ENCODE measurements at regions not wholly inside any gene's neighbourhood (a gene's known extent, or its start where the extent isn't known, plus 50 kb on each side); places are given as distances from the start of the nearest gene placed in this dataset.

- Histone ChIP-seq H3K9me3 (ENCODE audit: control insufficient read depth, insufficient read depth, low read depth, low read length) (no peaks in the 10 kb centered on the region), H3K27me3 (ENCODE audit: control insufficient read depth, insufficient read depth, low read length) (no peaks in the 10 kb centered on the region), H3K36me3 (ENCODE audit: control insufficient read depth, insufficient read depth, low read length) (no peaks in the 10 kb centered on the region), H3K4me3 (ENCODE audit: low read depth in 2 of 2, low read length in 2 of 2) (no peak overlapping the region), H3K4me1 (ENCODE audit: control insufficient read depth, insufficient read depth, low read length) (no peaks in the 10 kb centered on the region), H3K27ac (ENCODE audit: low read length) (no peak overlapping the region)
- ChIA-PET POLR2A (no interaction called here), CTCF (no interaction called here)
- no peak for TF ChIP-seq SIN3A (IDR thresholded peaks at IDR 0.05; ENCODE audit: borderline replicate concordance, insufficient read depth, low read depth, low read length)
- no peak for TF ChIP-seq POLR2AphosphoS5 (IDR thresholded peaks at IDR 0.05; ENCODE audit: low read depth, low read length)
- in situ Hi-C loops (cut with HindIII; ENCODE audit: low pct_unique_long_range_greater_than_20kb, low sequenced_read_pairs), result no loop called here
- DNase-seq (ENCODE audit: low read depth, low spot score) (no peak), ATAC-seq (no peak)
- intact Hi-C loops (cut with micrococcal nuclease; ENCODE audit: unreplicated experiment), result no loop called here
- BruUV-seq (replicated peaks), result no TSS peak
These were observed 833.3 kb upstream of the PRMT6 start for GRCh38 chr1:106223213-106223612.

DNA sequence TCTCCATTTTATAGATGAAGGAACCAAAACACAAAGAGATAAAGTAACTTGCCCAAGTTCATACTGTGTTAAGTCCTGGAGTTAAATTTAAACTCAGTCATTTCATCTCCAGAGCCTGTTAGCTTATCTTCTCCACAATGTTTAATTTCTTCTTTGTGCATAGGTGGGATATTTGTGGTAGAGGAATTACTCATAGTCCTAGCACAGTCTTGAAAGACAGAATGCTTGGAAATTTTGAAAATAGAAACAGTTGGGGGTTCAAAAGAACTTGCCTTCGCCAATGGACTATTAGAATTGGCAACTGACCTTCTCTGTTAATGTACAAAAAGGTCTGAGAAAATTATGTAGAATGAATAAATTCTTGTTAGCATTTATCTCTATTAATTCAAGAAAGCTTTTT is 832.0 kb upstream of the PRMT6 start:
- no peak overlapping the region for H3K27ac ChIP-seq (ENCODE audit: low read length)
- POLR2A ChIA-PET, result no interaction called here
- BruUV-seq (replicated peaks), result no TSS peak

DNA sequence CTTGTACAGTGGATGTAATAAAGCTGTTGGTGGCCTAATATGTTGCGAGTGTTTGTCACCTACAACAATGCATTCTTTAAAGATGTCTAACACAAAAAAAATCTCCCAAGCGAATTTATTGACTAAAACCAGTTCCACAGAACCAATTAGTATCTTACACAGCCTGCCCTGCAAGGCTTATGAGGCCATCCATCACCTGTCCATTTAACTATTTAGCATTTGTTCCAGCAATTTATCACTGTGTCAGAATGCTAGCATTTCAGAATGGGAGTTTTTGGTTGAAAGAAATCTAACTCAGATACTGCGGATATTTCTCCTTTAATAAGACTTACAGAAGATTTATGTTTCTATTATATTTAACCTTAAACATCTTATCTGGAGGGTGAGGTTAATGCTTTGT is 831.1 kb upstream of the PRMT6 start:
- BruUV-seq (replicated peaks), result no TSS peak
- ATAC-seq, result no peak
- Histone ChIP-seq H3K4me1 (ENCODE audit: control insufficient read depth, insufficient read depth, low read length) (no peaks in the 10 kb centered on the region), H3K27ac (ENCODE audit: low read length) (no peak overlapping the region), H3K27me3 (ENCODE audit: control insufficient read depth, insufficient read depth, low read length) (no peaks in the 10 kb centered on the region), H3K9me3 (ENCODE audit: control insufficient read depth, insufficient read depth, low read depth, low read length) (no peaks in the 10 kb centered on the region), H3K4me3 (ENCODE audit: low read depth in 2 of 2, low read length in 2 of 2) (no peak overlapping the region), H3K36me3 (ENCODE audit: control insufficient read depth, insufficient read depth, low read length) (no peaks in the 10 kb centered on the region)
- intact Hi-C loops (cut with micrococcal nuclease; ENCODE audit: unreplicated experiment), result no loop called here
- POLR2A ChIA-PET, result no interaction called here
- in situ Hi-C loops (cut with HindIII; ENCODE audit: low pct_unique_long_range_greater_than_20kb, low sequenced_read_pairs), result no loop called here
- DNase-seq (ENCODE audit: low read depth, low spot score), result no peak
- CTCF ChIA-PET, result no interaction called here
- TF ChIP-seq SIN3A (IDR thresholded peaks at IDR 0.05; ENCODE audit: borderline replicate concordance, insufficient read depth, low read depth, low read length), result no peak
- no peak for TF ChIP-seq TCF7L2 (IDR thresholded peaks at IDR 0.05; ENCODE audit: low read depth, low read length)
- no peak for TF ChIP-seq POLR2AphosphoS5 (IDR thresholded peaks at IDR 0.05; ENCODE audit: low read depth, low read length)
- TF ChIP-seq, protein P1, sequence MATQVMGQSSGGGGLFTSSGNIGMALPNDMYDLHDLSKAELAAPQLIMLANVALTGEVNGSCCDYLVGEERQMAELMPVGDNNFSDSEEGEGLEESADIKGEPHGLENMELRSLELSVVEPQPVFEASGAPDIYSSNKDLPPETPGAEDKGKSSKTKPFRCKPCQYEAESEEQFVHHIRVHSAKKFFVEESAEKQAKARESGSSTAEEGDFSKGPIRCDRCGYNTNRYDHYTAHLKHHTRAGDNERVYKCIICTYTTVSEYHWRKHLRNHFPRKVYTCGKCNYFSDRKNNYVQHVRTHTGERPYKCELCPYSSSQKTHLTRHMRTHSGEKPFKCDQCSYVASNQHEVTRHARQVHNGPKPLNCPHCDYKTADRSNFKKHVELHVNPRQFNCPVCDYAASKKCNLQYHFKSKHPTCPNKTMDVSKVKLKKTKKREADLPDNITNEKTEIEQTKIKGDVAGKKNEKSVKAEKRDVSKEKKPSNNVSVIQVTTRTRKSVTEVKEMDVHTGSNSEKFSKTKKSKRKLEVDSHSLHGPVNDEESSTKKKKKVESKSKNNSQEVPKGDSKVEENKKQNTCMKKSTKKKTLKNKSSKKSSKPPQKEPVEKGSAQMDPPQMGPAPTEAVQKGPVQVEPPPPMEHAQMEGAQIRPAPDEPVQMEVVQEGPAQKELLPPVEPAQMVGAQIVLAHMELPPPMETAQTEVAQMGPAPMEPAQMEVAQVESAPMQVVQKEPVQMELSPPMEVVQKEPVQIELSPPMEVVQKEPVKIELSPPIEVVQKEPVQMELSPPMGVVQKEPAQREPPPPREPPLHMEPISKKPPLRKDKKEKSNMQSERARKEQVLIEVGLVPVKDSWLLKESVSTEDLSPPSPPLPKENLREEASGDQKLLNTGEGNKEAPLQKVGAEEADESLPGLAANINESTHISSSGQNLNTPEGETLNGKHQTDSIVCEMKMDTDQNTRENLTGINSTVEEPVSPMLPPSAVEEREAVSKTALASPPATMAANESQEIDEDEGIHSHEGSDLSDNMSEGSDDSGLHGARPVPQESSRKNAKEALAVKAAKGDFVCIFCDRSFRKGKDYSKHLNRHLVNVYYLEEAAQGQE (IDR thresholded peaks at IDR 0.05; ENCODE audit: insufficient read depth in 1 of 2, low read depth in 2 of 2, low read length in 1 of 2), result no peak
- TF ChIP-seq, protein P2, sequence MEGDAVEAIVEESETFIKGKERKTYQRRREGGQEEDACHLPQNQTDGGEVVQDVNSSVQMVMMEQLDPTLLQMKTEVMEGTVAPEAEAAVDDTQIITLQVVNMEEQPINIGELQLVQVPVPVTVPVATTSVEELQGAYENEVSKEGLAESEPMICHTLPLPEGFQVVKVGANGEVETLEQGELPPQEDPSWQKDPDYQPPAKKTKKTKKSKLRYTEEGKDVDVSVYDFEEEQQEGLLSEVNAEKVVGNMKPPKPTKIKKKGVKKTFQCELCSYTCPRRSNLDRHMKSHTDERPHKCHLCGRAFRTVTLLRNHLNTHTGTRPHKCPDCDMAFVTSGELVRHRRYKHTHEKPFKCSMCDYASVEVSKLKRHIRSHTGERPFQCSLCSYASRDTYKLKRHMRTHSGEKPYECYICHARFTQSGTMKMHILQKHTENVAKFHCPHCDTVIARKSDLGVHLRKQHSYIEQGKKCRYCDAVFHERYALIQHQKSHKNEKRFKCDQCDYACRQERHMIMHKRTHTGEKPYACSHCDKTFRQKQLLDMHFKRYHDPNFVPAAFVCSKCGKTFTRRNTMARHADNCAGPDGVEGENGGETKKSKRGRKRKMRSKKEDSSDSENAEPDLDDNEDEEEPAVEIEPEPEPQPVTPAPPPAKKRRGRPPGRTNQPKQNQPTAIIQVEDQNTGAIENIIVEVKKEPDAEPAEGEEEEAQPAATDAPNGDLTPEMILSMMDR (IDR thresholded peaks at IDR 0.05), result no peak

More for the DNA sequence above, 832.0 kb upstream of the PRMT6 start:
- no peaks in the 10 kb centered on the region for H3K36me3 ChIP-seq (ENCODE audit: control insufficient read depth, insufficient read depth, low read length)
- no peaks in the 10 kb centered on the region for H3K27me3 ChIP-seq (ENCODE audit: control insufficient read depth, insufficient read depth, low read length)
- intact Hi-C loops (cut with micrococcal nuclease; ENCODE audit: unreplicated experiment) (no loop called here), in situ Hi-C loops (cut with HindIII; ENCODE audit: low pct_unique_long_range_greater_than_20kb, low sequenced_read_pairs) (no loop called here)
- CTCF ChIA-PET, result no interaction called here
- no peak for TF ChIP-seq SIN3A (IDR thresholded peaks at IDR 0.05; ENCODE audit: borderline replicate concordance, insufficient read depth, low read depth, low read length)
- TF ChIP-seq TCF7L2 (IDR thresholded peaks at IDR 0.05; ENCODE audit: low read depth, low read length), result no peak
- TF ChIP-seq POLR2AphosphoS5 (IDR thresholded peaks at IDR 0.05; ENCODE audit: low read depth, low read length), result no peak
- TF ChIP-seq, protein P1 (IDR thresholded peaks at IDR 0.05; ENCODE audit: insufficient read depth in 1 of 2, low read depth in 2 of 2, low read length in 1 of 2), result no peak
- TF ChIP-seq, protein P2 (IDR thresholded peaks at IDR 0.05), result no peak
- H3K4me3 ChIP-seq (ENCODE audit: low read depth in 2 of 2, low read length in 2 of 2), result no peak overlapping the region
- no peaks in the 10 kb centered on the region for H3K9me3 ChIP-seq (ENCODE audit: control insufficient read depth, insufficient read depth, low read depth, low read length)
- no peak for DNase-seq (ENCODE audit: low read depth, low spot score)
- ATAC-seq, result no peak
- H3K4me1 ChIP-seq (ENCODE audit: control insufficient read depth, insufficient read depth, low read length), result no peaks in the 10 kb centered on the region

All from Panc1 (cell line).